ENCODE measurements at regions not wholly inside any gene's neighbourhood (a gene's known extent, or its start where the extent isn't known, plus 50 kb on each side); places are given as distances from the start of the nearest gene placed in this dataset.

- DNase-seq (no peak), ATAC-seq (ENCODE audit: insufficient read depth, low read depth) (no peak)
- no peak overlapping the region for H3K9ac ChIP-seq (ENCODE audit: low read depth, low read length)
- no peak overlapping the region for H2AFZ ChIP-seq (ENCODE audit: low read depth, low read length)
- H3K36me3 ChIP-seq (ENCODE audit: insufficient read depth, low read length) = no peaks in the 10 kb centered on the region
- TF ChIP-seq EZH2 (IDR thresholded peaks at IDR 0.05; ENCODE audit: borderline replicate concordance, low read depth, low read length, severe bottlenecking) (no peak), CTCF (IDR thresholded peaks at IDR 0.05; ENCODE audit: borderline replicate concordance, extremely low read depth, low read length, poor library complexity, severe bottlenecking) (no peak)
- no peaks in the 10 kb centered on the region for H3K9me3 ChIP-seq (ENCODE audit: insufficient read depth, low read length, severe bottlenecking)
- no peak overlapping the region for H3K4me3 ChIP-seq (ENCODE audit: low read depth in 1 of 2, low read length in 2 of 2)
- H3K27me3 ChIP-seq (ENCODE audit: insufficient read depth, low read length, poor library complexity) = no peaks in the 10 kb centered on the region
- H4K20me1 ChIP-seq (ENCODE audit: insufficient read depth, low read length) = no peaks in the 10 kb centered on the region
- H3K27ac ChIP-seq (ENCODE audit: low read length) = no peak overlapping the region
- no peak overlapping the region for H3K4me2 ChIP-seq (ENCODE audit: insufficient read depth, low read length)
- no peaks in the 10 kb centered on the region for H3K79me2 ChIP-seq (ENCODE audit: insufficient read depth, low read length)
- H3K4me1 ChIP-seq (ENCODE audit: insufficient read depth, low read length) = no peaks in the 10 kb centered on the region
Measured at GRCh38 chr9:16197578-16198370, 644.9 kb downstream of the CCDC171 start.

- ATAC-seq (ENCODE audit: insufficient read depth, low read depth) (no peak), DNase-seq (no peak)
- no peaks in the 10 kb centered on the region for H3K79me2 ChIP-seq (ENCODE audit: insufficient read depth, low read length)
- no peak overlapping the region for H3K9ac ChIP-seq (ENCODE audit: low read depth, low read length)
- H3K27me3 ChIP-seq (ENCODE audit: insufficient read depth, low read length, poor library complexity) = no peaks in the 10 kb centered on the region
- TF ChIP-seq EZH2 (IDR thresholded peaks at IDR 0.05; ENCODE audit: borderline replicate concordance, low read depth, low read length, severe bottlenecking) (no peak), CTCF (IDR thresholded peaks at IDR 0.05; ENCODE audit: borderline replicate concordance, extremely low read depth, low read length, poor library complexity, severe bottlenecking) (no peak)
- H3K4me1 ChIP-seq (ENCODE audit: insufficient read depth, low read length) = no peaks in the 10 kb centered on the region
- H3K4me2 ChIP-seq (ENCODE audit: insufficient read depth, low read length) = no peak overlapping the region
- no peak overlapping the region for H3K4me3 ChIP-seq (ENCODE audit: low read depth in 1 of 2, low read length in 2 of 2)
- H3K27ac ChIP-seq (ENCODE audit: low read length) = no peak overlapping the region
- H3K36me3 ChIP-seq (ENCODE audit: insufficient read depth, low read length) = no peaks in the 10 kb centered on the region
- no peak overlapping the region for H2AFZ ChIP-seq (ENCODE audit: low read depth, low read length)
- no peaks in the 10 kb centered on the region for H4K20me1 ChIP-seq (ENCODE audit: insufficient read depth, low read length)
- H3K9me3 ChIP-seq (ENCODE audit: insufficient read depth, low read length, severe bottlenecking) = no peaks in the 10 kb centered on the region
Measured at GRCh38 chr9:16198996-16199395, 646.2 kb downstream of the CCDC171 start.

GRCh38 chr9:16202221-16202620, 649.4 kb downstream of the CCDC171 start:
- Histone ChIP-seq H4K20me1 (ENCODE audit: insufficient read depth, low read length) (no peaks in the 10 kb centered on the region), H3K9me3 (ENCODE audit: insufficient read depth, low read length, severe bottlenecking) (no peaks in the 10 kb centered on the region), H3K9ac (ENCODE audit: low read depth, low read length) (no peak overlapping the region), H3K27ac (ENCODE audit: low read length) (no peak overlapping the region), H3K27me3 (ENCODE audit: insufficient read depth, low read length, poor library complexity) (no peaks in the 10 kb centered on the region), H3K4me1 (ENCODE audit: insufficient read depth, low read length) (peaks cover 12% of the 10 kb centered on the region), H3K36me3 (ENCODE audit: insufficient read depth, low read length) (no peaks in the 10 kb centered on the region), H3K79me2 (ENCODE audit: insufficient read depth, low read length) (no peaks in the 10 kb centered on the region), H3K4me3 (ENCODE audit: low read depth in 1 of 2, low read length in 2 of 2) (no peak overlapping the region), H2AFZ (ENCODE audit: low read depth, low read length) (no peak overlapping the region), H3K4me2 (ENCODE audit: insufficient read depth, low read length) (no peak overlapping the region)
- DNase-seq (no peak), ATAC-seq (ENCODE audit: insufficient read depth, low read depth) (no peak)
- no peak for TF ChIP-seq EZH2 (IDR thresholded peaks at IDR 0.05; ENCODE audit: borderline replicate concordance, low read depth, low read length, severe bottlenecking)
- no peak for TF ChIP-seq CTCF (IDR thresholded peaks at IDR 0.05; ENCODE audit: borderline replicate concordance, extremely low read depth, low read length, poor library complexity, severe bottlenecking)

Measured in DND-41 (cell line).